ENCODE measurements at regions not wholly inside any gene's neighbourhood (a gene's known extent, or its start where the extent isn't known, plus 50 kb on each side); places are given as distances from the start of the nearest gene placed in this dataset.

GRCh38 chr17:73863761-73864535 is 219.7 kb upstream of the SDK2 start:
- Histone ChIP-seq H3K4me3 (no peak overlapping the region), H3K27me3 (no peaks in the 10 kb centered on the region), H3K4me1 (no peaks in the 10 kb centered on the region), H3K27ac (no peak overlapping the region), H3K9me3 (no peaks in the 10 kb centered on the region), H3K36me3 (replicated peaks in 1 of 2; ENCODE audit: insufficient read depth in 1 of 2, low read depth in 2 of 2) (no peaks in the 10 kb centered on the region)
- ATAC-seq (no peak), DNase-seq (no peak)
- TF ChIP-seq CTCF (IDR thresholded peaks at IDR 0.05) = no peak
- no peak for TF ChIP-seq POLR2A (IDR thresholded peaks at IDR 0.05)
- WGBS, 2 donors = 80 to 89% methylated on average over 9 to 18 of the region's 18 CpGs
- intact Hi-C loops (cut with DNase I) = no loop called here

GRCh38 chr17:73865831-73866230 is 221.6 kb upstream of the SDK2 start:
- no peak for DNase-seq

GRCh38 chr17:73867056-73867455 is 222.8 kb upstream of the SDK2 start:
- TF ChIP-seq CTCF (IDR thresholded peaks at IDR 0.05) (no peak), POLR2A (IDR thresholded peaks at IDR 0.05) (no peak)
- no peak overlapping the region for H3K4me3 ChIP-seq
- no peaks in the 10 kb centered on the region for H3K4me1 ChIP-seq
- H3K36me3 ChIP-seq (replicated peaks in 1 of 2; ENCODE audit: insufficient read depth in 1 of 2, low read depth in 2 of 2) = no peaks in the 10 kb centered on the region
- H3K9me3 ChIP-seq = no peaks in the 10 kb centered on the region
- DNase-seq = no peak
- no peak for ATAC-seq
- no peaks in the 10 kb centered on the region for H3K27me3 ChIP-seq
- intact Hi-C loops (cut with DNase I) = no loop called here
- no peak overlapping the region for H3K27ac ChIP-seq
- 64 to 71% methylated on average over 12 of the region's 12 CpGs for WGBS, 2 donors

More at GRCh38 chr17:73865831-73866230, 221.6 kb upstream of the SDK2 start:
- no peaks in the 10 kb centered on the region for H3K27me3 ChIP-seq
- H3K9me3 ChIP-seq = no peaks in the 10 kb centered on the region
- intact Hi-C loops (cut with DNase I) = no loop called here
- H3K36me3 ChIP-seq (replicated peaks in 1 of 2; ENCODE audit: insufficient read depth in 1 of 2, low read depth in 2 of 2) = no peaks in the 10 kb centered on the region
- TF ChIP-seq CTCF (IDR thresholded peaks at IDR 0.05) (no peak), POLR2A (IDR thresholded peaks at IDR 0.05) (no peak)
- no peaks in the 10 kb centered on the region for H3K4me1 ChIP-seq
- H3K4me3 ChIP-seq = no peak overlapping the region
- WGBS, 2 donors = 61 to 73% methylated on average over 12 of the region's 12 CpGs
- no peak for ATAC-seq
- no peak overlapping the region for H3K27ac ChIP-seq

- no peak overlapping the region for H3K27ac ChIP-seq
- no peaks in the 10 kb centered on the region for H3K4me1 ChIP-seq
- no peaks in the 10 kb centered on the region for H3K27me3 ChIP-seq
- ATAC-seq (no peak), DNase-seq (no peak)
- no peak overlapping the region for H3K4me3 ChIP-seq
- 69 to 71% methylated on average over 6 of the region's 6 CpGs for WGBS, 2 donors
- H3K36me3 ChIP-seq (replicated peaks in 1 of 2; ENCODE audit: insufficient read depth in 1 of 2, low read depth in 2 of 2) = no peaks in the 10 kb centered on the region
- no peaks in the 10 kb centered on the region for H3K9me3 ChIP-seq
- intact Hi-C loops (cut with DNase I) = no loop called here
- TF ChIP-seq CTCF (IDR thresholded peaks at IDR 0.05) (no peak), POLR2A (IDR thresholded peaks at IDR 0.05) (no peak)
Measured at GRCh38 chr17:73870068-73870467, 225.8 kb upstream of the SDK2 start.

- ATAC-seq (no peak), DNase-seq (no peak)
- Histone ChIP-seq H3K9me3 (no peaks in the 10 kb centered on the region), H3K36me3 (replicated peaks in 1 of 2; ENCODE audit: insufficient read depth in 1 of 2, low read depth in 2 of 2) (no peaks in the 10 kb centered on the region), H3K27me3 (no peaks in the 10 kb centered on the region), H3K27ac (no peak overlapping the region), H3K4me3 (no peak overlapping the region), H3K4me1 (no peaks in the 10 kb centered on the region)
- 81 to 86% methylated on average over 1 of the region's 1 CpG for WGBS, 2 donors
- no peak for TF ChIP-seq POLR2A (IDR thresholded peaks at IDR 0.05)
- TF ChIP-seq CTCF (IDR thresholded peaks at IDR 0.05) = no peak
- intact Hi-C loops (cut with DNase I) = no loop called here
Measured at GRCh38 chr17:73870473-73870872, 226.2 kb upstream of the SDK2 start.

Data from body of pancreas (tissue), 4 donors.